Activated B cell treated with CpG ODN at 0.5 μM for 24 hours (primary cell): ENCODE measurements at regions not wholly inside any gene's neighbourhood (a gene's known extent, or its start where the extent isn't known, plus 50 kb on each side); places are given as distances from the start of the nearest gene placed in this dataset.

Experiments
- ATAC-seq: fragments of 200-7000 bp; cut with Tn5 transposase; one replicate; pipeline ENCODE4 v1.10.0; 2021; ENCODE audit warnings: low read depth, mild to moderate bottlenecking, moderate library complexity
- CTCF ChIA-PET: fragments of 350-600 bp; sonication (Branson Sonifier 250); formaldehyde crosslinking; loops from one replicate; lab custom pipeline; 2021; ENCODE audit warnings: antibody characterized with exemption; lab: Charles Lee
- POLR2A ChIA-PET: fragments of 350-600 bp; sonication (Branson Sonifier 250); formaldehyde crosslinking; loops from one replicate; lab custom pipeline; 2021; ENCODE audit warnings: antibody characterized with exemption; lab: Charles Lee
- DNase-seq: peaks from one replicate; pipeline ENCODE4 v3.0.0; 2022
- H3K27ac Mint-ChIP-seq: one replicate; pipeline ENCODE4 v1.8.0; 2020; ENCODE audit warnings: mixed read lengths
- H3K27me3 Mint-ChIP-seq: one replicate; pipeline ENCODE4 v1.8.0; 2021; ENCODE audit warnings: mixed read lengths
- H3K36me3 Mint-ChIP-seq: one replicate; pipeline ENCODE4 v1.8.0; 2021; ENCODE audit warnings: low read depth, mixed read lengths
- H3K4me1 Mint-ChIP-seq: one replicate; pipeline ENCODE4 v1.8.0; 2021; ENCODE audit warnings: mixed read lengths
- H3K4me3 Mint-ChIP-seq: one replicate; pipeline ENCODE4 v1.8.0; 2020; ENCODE audit warnings: mild to moderate bottlenecking, mixed read lengths
- H3K9me3 Mint-ChIP-seq: one replicate; pipeline ENCODE4 v1.8.0; 2020; ENCODE audit warnings: mixed read lengths
- intact Hi-C: fragments of 100-400 bp; cut with micrococcal nuclease; formaldehyde crosslinking; loops from one replicate; pipeline ENCODE4 v1.15.1; 2024
- TF ChIP-seq, protein P1 (sequence below): fragments of 200-600 bp; IDR thresholded peaks from one replicate; pipeline ENCODE4 v1.8.0; 2022; ENCODE audit warnings: antibody characterized with exemption, mild to moderate bottlenecking

DNA sequence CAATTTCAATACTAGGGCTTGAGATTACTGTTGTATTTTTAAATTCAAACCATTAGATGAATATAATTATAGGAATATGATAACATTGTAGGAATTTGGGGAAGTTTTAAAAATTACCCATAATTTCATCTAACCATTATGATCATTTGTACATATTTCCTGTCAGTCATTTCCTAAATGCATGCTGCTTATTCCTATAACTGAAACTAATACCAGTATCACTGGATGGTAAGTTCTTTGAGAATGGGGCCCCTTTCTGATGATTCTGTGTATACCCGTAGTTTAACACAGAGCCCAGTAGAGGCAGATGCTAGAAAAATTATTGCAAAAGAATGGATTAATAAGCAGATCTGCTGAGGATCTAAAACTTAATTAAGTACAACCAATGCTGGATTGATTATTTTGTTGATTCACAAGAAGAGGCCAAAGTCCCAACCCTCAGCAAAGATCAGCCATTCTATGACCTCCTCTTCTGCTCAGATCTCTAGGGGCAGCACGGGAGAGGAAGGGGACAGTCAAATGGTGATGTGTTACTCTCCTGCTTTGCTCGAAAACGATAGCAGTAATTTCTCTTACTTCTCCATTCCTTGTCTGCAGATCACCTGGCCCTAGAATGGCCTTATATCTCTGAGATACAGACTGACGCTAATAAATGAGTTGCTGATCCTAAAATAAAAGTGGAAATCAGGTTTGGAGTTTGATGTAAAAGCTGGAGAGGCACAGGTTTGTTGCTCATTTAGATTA is 69.5 kb upstream of the PELI1 start:
- Mint-ChIP-seq H3K36me3 (no peaks in the 10 kb centered on the region), H3K27me3 (no peaks in the 10 kb centered on the region), H3K4me3 (peak overlapping the region; percentile 75), H3K27ac (peak overlapping the region; percentile 99), H3K4me1 (peaks cover 82% of the 10 kb centered on the region), H3K9me3 (no peaks in the 10 kb centered on the region)
- ChIA-PET POLR2A (interaction anchor here (0.7 to 6.6 kb wide), 22 partner anchors 9 to 1014 kb away, joined by 3 to 86 read pairs (median 6); partner anchors contain the start of genes ACTR2, AFTPH and SERTAD2), CTCF (interaction anchor here (1.2 to 2.5 kb wide), 4 partner anchors 9 to 164 kb away, joined by 4 to 21 read pairs (median 7); no protein-coding TSS in a partner anchor)
- intact Hi-C loops = loop anchor here (1.0 to 10.0 kb wide), 10 partner anchors 9 to 701 kb away; partner anchors contain the start of gene PELI1
- TF ChIP-seq, protein P1, sequence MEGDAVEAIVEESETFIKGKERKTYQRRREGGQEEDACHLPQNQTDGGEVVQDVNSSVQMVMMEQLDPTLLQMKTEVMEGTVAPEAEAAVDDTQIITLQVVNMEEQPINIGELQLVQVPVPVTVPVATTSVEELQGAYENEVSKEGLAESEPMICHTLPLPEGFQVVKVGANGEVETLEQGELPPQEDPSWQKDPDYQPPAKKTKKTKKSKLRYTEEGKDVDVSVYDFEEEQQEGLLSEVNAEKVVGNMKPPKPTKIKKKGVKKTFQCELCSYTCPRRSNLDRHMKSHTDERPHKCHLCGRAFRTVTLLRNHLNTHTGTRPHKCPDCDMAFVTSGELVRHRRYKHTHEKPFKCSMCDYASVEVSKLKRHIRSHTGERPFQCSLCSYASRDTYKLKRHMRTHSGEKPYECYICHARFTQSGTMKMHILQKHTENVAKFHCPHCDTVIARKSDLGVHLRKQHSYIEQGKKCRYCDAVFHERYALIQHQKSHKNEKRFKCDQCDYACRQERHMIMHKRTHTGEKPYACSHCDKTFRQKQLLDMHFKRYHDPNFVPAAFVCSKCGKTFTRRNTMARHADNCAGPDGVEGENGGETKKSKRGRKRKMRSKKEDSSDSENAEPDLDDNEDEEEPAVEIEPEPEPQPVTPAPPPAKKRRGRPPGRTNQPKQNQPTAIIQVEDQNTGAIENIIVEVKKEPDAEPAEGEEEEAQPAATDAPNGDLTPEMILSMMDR = no peak
- peak; percentile 77 for ATAC-seq
- DNase-seq = no peak

DNA sequence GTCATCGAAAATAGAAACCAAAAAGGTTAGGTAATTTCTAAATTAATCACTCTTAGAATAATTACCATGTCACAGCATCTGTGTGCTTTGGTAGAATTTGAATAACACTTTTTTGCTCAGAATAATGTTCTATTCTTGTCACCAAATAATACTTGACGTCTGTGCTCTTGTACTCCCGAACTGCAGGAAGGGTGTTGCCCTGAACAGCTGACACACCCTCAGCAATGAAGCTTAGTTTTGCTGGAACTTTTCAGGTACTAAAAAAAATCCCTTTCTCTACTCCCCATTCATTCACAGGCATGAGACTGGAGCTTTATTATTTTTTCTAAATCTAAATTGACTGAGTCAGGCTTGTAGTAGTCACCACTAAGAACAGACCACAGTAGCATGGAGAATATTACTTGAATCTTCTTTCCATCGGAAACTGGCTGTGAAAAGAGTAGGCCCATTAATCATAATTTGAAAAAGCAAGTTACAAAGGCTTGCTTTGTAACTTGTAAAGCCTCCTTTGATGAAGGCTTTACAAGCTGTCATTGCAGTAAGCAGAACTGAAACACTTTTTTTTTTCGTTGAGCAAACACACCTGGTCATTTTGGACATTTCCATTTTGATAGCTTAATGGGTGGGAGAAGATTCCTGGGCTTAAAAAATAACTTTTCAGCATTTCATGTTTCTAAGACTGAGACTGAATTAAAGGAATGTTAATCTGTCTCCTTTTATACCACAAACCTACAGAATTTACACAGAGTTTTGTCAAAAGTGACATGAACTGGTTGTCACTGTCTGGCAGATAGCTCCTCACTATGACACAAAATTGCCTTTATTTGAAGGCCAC is 70.3 kb upstream of the PELI1 start:
- no peak for DNase-seq
- TF ChIP-seq, protein P1 = no peak
- no peaks in the 10 kb centered on the region for H3K27me3 Mint-ChIP-seq
- peaks cover 76% of the 10 kb centered on the region for H3K4me1 Mint-ChIP-seq
- peak; percentile 64 for ATAC-seq
- no peaks in the 10 kb centered on the region for H3K36me3 Mint-ChIP-seq
- ChIA-PET POLR2A (interaction anchor here (0.6 to 6.6 kb wide), 23 partner anchors 10 to 1013 kb away, joined by 3 to 86 read pairs (median 6); partner anchors contain the start of genes ACTR2, AFTPH and SERTAD2), CTCF (interaction anchor here (1.1 to 2.5 kb wide), 7 partner anchors 9 to 273 kb away, joined by 3 to 21 read pairs (median 5); no protein-coding TSS in a partner anchor)
- H3K9me3 Mint-ChIP-seq = no peaks in the 10 kb centered on the region
- peak overlapping the region; percentile 99 for H3K27ac Mint-ChIP-seq
- peak overlapping the region; percentile 75 for H3K4me3 Mint-ChIP-seq
- intact Hi-C loops = loop anchor here (1.0 to 10.0 kb wide), 10 partner anchors 10 to 700 kb away; partner anchors contain the start of gene PELI1

DNA sequence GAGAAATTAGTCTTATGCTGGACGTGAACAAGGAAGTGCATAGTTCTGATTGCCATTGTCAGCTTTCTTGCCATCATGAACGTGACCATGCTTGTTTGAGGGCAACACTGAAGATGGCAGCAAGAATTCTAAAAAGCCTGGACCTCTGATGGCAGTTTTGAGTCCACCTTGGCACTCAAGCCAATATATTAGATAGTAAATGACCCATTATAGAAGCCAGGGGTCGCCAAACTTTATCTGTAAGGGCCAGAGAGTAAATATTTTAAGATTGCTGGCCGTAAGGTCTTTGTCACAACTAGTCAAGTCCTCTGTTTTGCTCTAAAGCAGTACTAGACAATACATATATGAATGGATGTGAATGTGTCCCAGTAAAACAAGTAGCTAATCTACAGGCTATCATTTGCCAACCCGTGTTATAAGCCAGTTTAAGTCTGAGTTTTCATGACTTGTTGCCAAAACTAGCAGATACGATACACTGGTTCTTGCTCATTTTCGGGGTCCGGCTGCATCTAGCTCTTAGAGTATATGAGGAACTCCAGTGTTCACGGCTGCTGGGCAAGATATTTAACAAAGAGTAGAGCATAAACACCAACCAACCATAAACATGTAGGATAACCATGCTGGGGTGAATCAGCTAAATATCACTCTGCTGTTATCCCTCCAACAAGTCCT is 73.1 kb upstream of the PELI1 start:
- intact Hi-C loops = loop anchor here (10.0 kb wide), 1 partner anchor 697 kb away; no protein-coding TSS in a partner anchor
- H3K4me3 Mint-ChIP-seq = no peak overlapping the region
- DNase-seq (no peak), ATAC-seq (no peak)
- POLR2A ChIA-PET = interaction anchor here (6.6 kb wide), 1 partner anchor 110 kb away, joined by 86 read pairs; no protein-coding TSS in a partner anchor
- peak overlapping the region; percentile 99 for H3K27ac Mint-ChIP-seq
- H3K27me3 Mint-ChIP-seq = no peaks in the 10 kb centered on the region
- CTCF ChIA-PET = no interaction called here
- peaks cover 2% of the 10 kb centered on the region for H3K9me3 Mint-ChIP-seq
- peaks cover 86% of the 10 kb centered on the region for H3K4me1 Mint-ChIP-seq
- H3K36me3 Mint-ChIP-seq = no peaks in the 10 kb centered on the region
- TF ChIP-seq, protein P1 = no peak

DNA sequence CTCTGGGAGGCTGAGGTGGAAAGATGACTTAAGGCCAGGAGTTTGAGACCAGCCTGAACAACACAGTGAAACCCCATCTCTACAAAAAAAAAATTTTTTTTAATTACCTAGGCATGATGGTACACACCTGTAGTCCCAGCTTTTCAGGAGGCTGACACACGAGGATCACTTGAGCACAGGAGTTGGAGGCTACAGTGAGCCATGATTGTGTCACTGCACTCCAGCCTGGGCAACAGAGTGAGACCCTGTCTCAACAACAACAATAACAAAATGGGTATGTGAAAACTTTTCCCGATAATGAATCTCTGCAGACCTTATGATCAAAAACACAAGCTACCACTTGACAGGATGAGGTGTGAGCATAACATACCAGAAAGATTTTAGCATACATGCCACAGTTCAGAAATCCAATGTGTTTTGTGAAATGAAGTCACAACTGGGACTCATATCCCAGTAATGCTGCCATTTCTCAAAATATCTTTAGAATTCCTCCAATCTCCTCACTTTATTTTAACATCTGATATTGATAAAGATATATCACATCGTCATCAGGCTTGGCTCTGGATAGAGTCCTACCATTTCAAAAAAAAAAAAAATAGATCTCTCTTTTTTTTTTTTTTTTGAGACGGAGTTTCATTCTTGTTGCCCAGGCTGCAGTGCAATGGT is 74.0 kb upstream of the PELI1 start:
- intact Hi-C loops = loop anchor here (10.0 kb wide), 1 partner anchor 697 kb away; no protein-coding TSS in a partner anchor
- peaks cover 86% of the 10 kb centered on the region for H3K4me1 Mint-ChIP-seq
- no peak overlapping the region for H3K4me3 Mint-ChIP-seq
- DNase-seq = no peak
- POLR2A ChIA-PET = interaction anchor here (0.7 to 6.6 kb wide), 5 partner anchors 10 to 440 kb away, joined by 3 to 86 read pairs (median 4); no protein-coding TSS in a partner anchor
- H3K36me3 Mint-ChIP-seq = no peaks in the 10 kb centered on the region
- peaks cover 2% of the 10 kb centered on the region for H3K9me3 Mint-ChIP-seq
- no peaks in the 10 kb centered on the region for H3K27me3 Mint-ChIP-seq
- CTCF ChIA-PET = no interaction called here
- peak overlapping the region; percentile 99 for H3K27ac Mint-ChIP-seq
- TF ChIP-seq, protein P1 = no peak
- ATAC-seq = no peak
